ENCODE measurements at regions not wholly inside any gene's neighbourhood (a gene's known extent, or its start where the extent isn't known, plus 50 kb on each side); places are given as distances from the start of the nearest gene placed in this dataset.
"Not testable (repeated sequence)": the region's sequence is repeated elsewhere in the genome, so short reads cannot be mapped to it uniquely, and the experiment has no call there.

DNA sequence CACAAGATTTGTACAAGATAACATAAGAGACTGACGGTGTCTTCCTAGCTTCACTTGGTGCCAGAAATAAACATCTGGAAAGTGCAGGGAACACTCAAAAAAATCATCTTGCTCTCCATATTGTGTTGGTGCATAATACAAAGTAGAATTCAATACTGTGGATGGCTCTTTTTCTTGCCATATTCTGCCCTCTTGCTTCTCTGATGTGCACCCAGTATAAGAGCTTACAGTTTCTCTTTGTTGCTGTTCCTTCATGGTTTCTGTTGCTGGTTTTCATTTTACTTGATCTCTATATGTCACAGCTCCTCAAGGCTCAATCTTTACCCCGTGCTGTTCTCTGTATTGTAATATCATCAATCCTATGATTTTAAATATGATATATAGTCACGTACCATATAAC, 528.5 kb upstream of the ZP4 start:
- no peak for FAIRE-seq

DNA sequence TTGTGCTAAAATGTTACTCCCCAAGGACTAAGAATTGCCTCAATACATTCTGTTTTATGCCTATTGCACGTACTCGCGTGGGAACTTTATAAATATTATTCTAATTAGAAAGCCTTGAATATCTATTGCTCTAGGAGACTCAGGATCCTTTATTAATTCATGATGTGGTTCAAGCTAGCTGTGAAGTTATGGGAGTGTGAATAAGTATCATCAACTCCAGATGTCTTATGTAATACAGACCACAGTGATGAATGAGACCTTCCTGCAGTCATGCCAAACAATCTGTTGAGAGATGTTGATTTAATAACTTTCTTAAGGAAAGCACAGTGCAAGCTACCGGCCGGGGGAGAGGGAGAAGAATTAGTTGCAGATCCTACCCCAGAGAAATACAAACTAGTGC, 519.2 kb upstream of the ZP4 start:
- FAIRE-seq, result no peak

DNA sequence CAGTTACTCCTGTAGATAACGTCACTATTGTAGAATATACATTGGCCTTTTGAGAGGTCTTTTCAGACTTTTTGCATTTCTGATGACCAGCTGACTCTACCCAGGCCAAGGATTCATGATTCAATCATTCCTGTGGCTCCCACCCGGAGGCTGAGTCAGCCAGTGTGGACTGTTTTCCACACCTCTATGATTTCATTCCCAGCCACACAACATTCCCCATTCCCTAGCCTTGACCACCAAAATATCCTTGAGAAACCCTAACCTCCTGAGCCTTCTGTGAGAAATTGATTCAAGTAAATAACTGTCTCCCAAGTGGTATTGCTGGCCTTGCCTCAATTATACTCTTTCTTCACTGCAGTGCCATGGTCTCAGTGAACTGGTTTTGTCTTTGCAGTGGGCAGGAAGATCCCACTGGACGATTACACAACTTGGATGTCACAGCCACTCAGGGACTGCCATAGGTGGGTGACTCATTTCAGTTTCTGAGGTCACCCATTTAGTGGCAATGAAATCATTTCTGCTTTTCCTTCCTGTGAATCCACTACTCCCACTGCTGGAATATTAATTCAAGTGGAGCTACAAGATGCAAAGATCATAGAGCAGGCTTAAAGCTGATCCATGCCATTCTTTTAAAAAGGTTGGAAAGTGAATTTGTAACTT, 518.6 kb upstream of the ZP4 start:
- FAIRE-seq, result no peak

DNA sequence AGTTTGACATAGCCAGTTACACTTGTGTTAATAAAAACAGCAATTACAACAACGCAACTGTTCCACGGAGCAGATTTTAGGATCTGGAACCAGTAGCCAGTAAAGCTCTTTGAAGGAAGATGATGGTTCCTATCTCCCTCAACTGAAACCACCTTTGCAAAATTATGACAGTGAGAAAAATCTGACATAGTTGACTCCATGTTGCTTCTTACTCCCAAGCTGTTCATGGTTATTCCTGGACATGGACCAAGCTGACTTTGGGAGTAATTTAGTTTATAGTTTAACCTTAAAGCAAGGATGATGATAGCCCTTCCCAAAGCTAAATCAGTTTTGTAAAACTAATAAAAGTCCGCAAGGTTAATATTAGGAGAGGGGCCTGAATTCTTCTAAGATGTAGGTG, 518.0 kb upstream of the ZP4 start:
- no peak for FAIRE-seq

DNA sequence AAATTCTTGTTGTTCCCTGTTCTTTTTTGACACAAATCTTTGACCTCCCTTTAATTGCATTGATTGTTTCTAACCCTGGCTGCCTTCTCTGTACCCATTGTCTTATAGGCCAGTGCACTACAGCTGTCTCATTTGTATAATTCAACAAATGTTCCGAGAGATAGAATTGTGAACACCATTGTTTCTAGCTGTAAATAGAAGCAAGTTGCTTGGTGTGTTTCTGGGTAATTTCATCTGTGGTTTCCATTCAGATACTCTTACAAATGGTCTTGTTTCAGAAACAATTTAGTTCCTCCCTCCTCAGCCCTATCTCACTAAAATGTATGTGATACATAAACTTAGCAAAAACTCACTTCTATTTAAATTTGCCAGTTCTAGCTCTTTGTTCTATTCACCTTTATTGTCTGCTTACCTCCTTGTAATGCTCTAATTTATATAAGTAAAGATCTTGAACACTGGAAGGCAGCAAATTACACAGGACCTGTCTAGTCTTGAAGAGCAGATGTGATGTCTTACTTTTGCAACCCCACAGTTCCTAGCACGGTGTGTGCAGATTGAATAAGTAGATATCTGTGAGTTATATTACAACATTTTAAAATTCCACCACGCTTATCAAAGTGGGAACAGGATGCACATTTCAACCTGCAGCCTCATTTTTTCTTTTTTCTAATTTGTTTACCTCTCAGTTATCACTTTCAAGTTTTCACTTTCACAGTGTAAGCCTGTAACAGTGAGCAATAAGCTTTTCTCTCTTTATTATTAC, 515.6 kb upstream of the ZP4 start:
- FAIRE-seq, result no peak

DNA sequence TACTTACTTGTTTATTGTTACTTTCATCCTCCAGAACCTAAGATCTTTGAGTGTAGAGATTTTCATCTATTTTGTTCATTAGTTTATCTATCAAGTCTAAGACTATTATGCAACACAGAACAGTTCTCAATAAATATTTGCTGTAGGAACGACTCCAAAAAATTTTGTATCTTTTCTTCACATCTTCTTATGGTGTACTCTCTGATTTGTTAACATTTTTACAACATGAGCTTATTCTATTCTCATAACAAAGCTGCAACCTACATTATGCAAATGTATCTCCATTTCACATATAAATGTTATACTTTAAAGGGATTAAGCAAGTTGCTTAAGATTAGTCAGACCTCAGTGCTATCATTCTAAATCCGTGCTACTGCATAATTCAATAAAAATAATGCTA, 514.2 kb upstream of the ZP4 start:
- FAIRE-seq, result peak; percentile 47

DNA sequence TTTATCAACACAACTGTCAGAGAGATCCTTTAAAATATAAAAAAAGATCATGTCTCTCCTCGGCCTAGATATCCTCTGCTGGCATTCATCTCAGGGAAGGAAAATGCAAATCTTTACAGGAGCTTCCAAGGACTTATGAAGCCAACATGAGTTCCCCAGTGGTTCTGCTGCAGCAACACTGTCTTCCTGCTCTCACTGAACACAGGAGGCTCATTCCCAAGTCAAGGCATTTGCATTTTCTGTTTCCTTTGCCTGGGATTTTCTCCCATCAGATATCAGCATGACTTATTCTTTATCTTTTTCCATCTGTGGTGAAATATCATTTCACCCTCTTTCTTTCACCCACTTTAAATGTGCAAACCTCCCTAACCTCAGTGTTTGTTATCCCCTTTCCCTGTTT, 513.8 kb upstream of the ZP4 start:
- FAIRE-seq, result no peak

DNA sequence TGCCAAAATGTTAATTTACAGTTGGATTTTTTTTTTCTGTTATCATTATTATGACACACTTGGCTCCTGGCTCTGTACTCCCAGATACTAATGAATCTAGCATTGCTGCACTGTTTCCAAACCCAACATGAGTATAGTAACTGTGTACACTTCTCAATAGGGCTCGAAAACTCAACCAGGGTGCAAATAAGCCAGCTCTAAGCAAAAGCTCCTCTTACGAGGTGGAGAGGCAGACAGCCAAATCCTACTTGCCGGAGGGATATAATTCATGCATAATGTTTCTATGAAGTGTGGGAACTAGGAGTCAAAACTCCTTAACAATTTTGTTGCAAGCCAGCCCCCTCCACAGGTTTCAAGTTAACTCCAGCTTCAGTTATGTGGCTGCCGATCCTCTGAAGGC, 510.4 kb upstream of the ZP4 start:
- no peak for FAIRE-seq

DNA sequence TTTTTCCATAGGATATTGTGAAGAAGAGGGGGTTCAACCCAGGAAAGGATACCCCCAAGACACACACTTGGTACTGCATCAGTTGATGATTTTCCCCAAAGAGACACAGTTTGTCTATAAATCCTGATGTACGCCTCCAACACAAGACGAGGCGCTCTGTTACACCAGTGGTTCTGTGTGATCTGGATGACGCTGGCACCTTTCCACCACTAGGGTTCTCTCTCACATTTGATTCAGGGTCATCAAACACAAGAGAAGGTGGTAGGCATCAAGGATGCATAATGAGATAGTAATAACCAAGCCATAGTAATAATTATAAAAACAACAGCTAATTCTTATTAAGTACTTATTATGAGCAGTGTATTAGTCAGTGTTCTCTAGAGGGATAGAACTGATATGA, 508.8 kb upstream of the ZP4 start:
- FAIRE-seq, result peak; percentile 32

DNA sequence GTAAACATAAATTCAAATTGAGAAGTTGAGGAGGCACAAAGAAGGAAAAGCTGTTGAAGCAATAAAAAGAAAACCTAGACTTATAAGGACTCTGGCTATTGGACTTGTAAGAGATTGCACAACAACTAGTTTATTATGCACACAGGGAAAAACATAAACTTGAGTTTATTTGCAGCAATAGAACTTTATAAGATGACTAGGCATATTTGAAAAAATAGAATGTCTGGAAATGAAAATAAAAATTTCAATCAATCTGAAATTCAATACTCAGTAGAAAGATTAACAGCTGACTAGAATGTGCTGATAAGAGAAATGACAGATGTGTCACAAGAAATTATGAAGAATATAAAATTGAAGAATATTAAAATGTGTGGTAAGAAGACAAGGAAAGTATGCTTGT, 505.4 kb upstream of the ZP4 start:
- FAIRE-seq, result peak; percentile 22

DNA sequence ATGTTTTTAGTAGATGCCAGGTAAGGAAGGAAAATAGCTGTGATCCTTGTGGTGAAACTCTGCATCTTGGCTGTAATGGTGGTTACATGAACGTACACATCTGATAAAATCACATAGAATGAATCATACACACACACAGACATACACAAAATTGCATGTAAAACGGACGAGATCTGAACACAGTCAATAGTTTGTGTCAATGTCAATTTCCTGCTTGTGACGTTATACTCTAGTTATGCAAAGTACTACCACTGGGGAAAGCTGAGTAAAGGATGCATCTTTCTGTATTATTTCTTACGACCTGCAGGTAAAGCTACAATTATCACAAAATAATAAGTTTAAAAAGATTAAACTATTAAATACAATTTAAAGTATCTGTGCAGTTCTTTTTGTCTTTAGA, 493.7 kb upstream of the ZP4 start:
- FAIRE-seq, result no peak

DNA sequence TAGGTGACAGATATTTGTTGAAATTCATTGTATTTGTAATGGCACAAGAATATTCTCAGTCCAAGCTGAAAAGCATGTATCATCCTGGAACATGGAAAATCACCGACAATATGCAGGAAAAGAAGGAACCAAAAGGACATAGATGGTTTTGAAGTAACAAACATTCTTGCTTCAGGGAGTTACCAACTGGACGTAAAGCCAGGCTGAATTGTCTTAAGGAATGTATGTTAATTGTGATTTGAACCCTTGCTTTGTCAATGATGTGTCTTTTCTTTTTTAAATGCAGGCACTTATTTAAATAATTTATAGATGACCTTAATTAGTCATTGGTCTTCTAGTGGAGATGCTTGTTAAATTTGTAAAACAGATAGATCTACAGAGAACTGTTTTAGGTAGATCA, 489.4 kb upstream of the ZP4 start:
- FAIRE-seq, result no peak

DNA sequence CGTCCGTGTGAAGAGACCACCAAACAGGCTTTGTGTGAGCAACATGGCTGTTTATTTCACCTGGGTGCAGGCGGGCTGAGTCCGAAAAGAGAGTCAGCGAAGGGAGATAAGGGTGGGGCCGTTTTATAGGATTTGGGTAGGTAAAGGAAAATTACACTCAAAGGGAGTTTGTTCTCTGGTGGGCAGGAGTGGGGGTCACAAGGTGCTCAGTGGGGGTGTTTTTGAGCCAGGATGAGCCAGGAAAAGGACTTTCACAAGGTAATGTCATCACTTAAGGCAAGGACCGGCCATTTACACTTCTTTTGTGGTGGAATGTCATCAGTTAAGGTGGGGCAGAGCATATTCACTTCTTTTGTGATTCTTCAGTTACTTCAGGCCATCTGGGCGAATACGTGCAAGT, 488.7 kb upstream of the ZP4 start:
- FAIRE-seq, result not testable (repeated sequence)

DNA sequence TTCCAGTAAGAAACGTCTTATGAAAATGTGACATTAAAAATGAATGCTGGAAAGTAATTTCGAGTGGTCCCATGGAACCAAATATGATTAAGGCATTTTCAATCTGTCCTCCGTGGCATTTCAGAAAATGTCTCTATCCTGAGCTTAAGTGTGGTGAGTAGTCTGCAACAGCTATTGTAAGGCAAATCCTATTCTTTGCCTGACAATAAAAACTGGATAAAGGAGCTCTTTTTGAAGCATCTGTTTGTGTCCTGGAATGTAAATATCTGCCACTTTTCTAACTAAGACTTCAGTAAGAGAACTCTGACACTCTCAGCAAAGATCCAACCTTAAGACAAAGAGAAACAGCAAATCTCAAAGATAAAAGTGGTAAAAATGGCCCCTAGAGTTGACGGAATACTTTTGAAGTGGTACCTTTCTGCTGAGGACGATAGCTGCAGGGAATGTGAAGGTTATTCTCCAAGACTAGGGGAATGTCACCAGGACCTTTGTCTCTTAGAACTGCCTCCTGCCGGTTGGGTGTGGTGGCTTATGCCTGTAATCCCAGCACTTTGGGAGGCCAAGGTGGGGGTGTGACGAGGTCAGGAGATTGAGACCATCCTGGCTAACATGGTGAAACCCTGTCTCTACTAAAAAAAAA, 486.7 kb upstream of the ZP4 start:
- FAIRE-seq, result no peak

DNA sequence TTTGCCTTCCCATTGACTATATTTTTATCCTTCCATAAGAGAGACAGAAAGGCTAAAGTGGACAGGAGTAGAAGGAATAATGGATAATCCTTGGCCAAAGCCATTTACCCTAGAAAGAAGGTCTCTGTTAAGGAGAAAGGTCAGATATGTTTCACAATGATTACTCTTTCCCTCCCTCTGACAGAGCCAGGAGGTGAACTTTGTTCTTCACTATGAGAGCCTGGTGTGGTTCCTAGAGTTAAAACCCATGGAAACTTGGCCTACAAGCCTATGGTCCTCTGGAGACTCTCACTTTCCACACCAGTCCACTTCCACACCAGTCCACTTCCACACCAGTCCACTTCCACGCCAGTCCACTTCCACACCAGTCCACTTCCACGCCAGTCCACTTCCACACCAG, 479.9 kb upstream of the ZP4 start:
- FAIRE-seq, result no peak

DNA sequence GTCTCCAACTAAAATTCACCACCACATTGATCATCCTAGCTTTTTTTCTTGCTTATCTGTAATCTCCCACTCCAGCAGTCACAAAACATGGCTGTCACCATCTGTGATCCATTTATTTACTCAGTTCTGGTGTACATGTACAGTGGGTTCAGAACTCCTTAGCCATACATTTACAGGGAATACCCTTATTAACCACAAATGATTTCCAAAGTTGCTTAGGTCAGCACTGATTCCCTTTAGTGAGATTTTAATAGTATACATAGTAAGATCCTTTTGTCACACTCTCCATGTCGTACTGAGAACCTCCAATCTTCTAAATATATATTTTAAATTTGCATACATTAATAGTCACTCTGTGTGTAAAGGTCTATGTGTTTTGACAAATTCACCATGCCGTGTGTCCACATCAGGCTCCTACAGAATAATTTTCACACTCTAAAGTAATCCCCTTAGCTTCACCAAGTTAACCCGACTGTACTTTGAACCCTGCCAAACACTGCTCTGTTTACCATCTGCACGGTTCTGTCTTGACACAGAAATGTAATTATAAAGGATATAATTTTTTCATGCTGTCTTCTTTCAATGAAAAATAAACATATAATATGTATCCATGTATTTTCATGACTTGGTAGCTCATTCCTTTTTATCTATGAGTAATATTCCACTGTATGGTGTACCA, 473.6 kb upstream of the ZP4 start:
- no peak for FAIRE-seq

DNA sequence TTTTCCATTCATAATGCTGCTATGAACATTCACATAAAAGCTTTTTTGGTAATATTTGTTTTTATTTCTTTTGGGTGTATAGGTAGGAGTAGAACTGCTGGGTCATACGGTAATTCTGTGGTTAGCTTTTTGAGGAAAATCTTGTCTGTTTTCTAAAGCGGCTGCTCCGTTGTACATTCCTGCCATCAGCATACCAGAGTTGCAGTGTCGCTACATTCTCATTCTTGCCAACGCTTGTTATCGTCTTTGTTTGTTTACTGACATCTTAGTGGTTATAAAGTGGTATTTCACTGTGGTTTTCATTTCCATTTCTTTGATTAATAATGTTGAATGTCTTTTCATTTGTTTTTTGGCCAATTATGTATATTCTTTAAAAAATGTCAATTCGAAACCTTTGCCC, 469.8 kb upstream of the ZP4 start:
- FAIRE-seq, result no peak

DNA sequence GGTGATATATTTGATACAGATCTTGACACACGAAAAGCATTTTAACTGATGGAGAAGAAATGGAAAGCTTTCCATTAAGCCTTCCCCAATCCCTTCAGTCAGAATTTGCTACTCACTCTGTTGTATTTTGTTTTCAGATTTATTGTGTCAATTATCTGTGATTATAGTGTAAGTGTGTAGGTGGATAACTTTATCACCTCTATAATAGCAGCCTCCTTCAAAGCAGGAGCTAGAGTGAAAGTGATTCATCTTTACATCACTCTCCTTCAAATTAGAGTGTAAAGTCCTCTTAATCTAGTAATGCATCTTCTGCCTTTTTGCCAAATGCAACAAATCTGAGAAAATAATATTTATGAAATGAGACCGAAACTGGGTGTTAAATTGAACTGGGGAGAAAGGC, 459.7 kb upstream of the ZP4 start:
- FAIRE-seq, result no peak

DNA sequence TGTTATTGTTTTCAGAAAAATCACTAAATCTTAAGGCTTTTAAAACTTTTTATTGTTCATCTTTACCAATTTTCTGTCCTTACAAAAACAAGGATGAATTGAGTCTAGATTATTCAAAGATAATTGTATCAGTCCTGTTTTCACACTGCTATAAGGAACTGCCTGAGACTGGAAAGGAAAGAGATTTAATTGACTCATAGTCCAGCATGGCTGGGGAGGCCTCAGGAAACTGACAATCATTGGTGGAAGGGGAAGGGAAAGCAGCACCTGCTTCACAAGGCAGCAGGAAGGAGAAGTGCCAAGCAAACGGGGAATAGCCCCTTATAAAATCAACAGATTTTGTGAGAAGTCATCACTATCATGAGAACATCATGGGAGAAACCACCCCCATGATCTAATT, 455.6 kb upstream of the ZP4 start:
- no peak for FAIRE-seq

DNA sequence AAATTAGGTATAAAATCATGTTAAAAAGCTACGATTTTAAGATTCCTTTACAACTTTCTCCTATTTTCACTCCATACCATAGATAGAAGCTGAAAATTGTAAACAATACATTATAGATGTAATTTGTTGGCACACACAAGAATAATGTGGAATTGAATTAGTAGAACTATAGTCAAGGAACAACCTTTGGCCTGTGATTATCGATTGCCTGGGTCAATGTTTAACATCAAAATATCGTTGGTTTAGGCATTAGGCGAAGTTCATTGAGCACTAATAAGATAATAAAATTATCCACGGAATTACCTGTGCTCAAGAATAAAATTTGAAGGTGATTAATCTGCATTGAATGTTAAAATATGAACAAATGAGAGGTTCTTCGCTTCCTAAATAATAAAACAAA, 455.1 kb upstream of the ZP4 start:
- FAIRE-seq, result no peak

DNA sequence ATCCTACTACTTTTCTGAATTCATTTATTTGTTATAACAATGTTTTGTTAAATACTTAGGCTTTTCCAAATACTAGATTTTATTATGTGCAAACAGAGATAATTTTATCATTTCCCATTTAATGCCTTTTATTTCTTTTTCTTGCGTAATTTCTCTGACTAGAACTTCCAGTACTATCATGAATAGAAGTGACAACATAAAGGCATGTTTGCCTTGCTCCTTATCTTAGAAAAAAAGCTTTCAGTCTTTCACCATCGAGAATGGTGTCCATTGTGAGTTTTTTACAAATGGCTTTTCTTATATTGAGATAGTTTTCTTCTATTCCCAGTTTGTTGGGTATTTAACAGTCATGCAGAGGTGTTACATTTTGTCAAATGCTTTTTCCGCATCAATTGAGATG, 453.1 kb upstream of the ZP4 start:
- no peak for FAIRE-seq

DNA sequence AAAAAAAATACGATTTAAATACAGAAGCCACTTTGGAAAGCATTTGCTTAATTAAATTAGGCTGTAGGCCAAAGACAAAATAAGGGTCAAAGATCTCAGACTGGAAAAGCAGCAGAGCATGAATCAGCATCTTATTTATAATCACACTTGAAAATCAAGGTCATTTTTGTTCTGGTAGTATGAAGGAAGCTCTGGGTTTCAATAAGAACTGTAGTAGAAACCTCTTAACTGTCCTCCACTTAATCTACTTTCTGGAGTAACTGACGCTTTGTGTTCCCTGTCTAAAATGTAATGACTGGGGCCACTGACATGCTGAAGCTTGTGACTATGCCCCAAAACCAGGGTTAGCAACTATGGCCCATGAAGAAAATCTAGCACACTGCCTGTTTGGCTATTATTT, 450.7 kb upstream of the ZP4 start:
- no peak for FAIRE-seq

DNA sequence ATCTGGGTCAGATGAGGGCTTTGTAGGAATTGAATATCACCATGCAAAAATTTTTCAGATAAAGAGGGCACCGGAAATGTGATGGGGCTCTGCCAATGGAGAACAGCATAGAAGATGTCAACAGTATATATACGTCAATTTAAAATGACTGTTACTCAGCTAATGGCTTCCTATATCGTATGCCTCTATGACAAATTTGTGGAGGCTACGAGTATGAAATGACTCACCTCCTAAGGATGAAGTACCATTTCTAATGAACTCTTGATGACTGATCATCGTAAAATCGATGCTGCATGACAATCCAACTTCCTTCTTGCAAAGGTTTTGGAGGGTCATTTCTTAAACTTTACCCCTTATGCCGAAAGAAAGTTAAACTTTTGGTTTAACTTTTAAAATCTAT, 450.3 kb upstream of the ZP4 start:
- FAIRE-seq, result no peak

DNA sequence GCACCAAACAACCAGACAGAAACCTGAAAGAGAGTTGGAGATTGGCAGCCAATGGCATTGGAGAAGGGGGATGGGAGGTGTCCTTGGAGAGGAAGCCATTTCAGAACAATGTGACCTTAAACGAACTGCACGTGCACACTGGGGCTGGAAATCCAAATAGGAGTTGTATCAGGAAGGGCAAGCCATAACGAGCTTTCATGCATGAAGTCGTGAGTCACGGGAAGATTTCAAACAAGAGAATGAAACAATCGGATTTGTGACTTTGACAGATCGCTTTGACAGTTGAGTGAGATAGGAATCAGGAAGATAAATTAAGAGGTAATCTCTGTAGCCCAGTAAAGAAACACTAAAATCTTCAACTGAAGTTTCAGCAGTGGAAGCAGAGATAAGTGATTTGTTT, 445.8 kb upstream of the ZP4 start:
- FAIRE-seq, result no peak
